GM18517 (cell line): ENCODE measurements at regions not wholly inside any gene's neighbourhood (a gene's known extent, or its start where the extent isn't known, plus 50 kb on each side); places are given as distances from the start of the nearest gene placed in this dataset.
"Not testable (repeated sequence)": the region's sequence is repeated elsewhere in the genome, so short reads cannot be mapped to it uniquely, and the experiment has no call there.

ENCODE experiments used
- ATAC-seq: cut with Tn5 transposase; IDR thresholded peaks from one replicate; pipeline ENCODE4 v1.9.1; 2021; ENCODE audit warnings: mild to moderate bottlenecking, moderate library complexity; ENCODE audit not compliant: unreplicated experiment

GRCh38 chr15:62362144-62362543 is 197.1 kb upstream of the C2CD4B start:
- ATAC-seq, result no peak

DNA sequence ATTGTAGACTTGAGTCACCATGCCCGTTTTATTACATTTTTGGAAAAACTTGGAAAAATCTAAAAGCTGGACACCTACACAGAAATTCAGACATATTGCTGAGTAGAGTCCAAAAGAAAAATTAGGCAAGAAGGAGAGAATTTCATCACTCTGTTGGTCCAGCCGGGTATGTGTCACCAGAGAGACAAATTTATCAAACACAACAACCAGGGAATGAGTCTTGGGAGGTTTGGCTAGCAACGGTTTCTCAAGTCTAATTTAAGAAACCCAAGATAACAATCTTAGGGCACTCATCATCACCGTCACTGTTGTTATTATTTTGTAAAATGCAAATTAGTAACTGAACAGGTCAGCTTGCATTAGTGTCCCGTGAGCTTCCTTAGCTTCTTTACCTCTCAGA is 197.5 kb upstream of the C2CD4B start:
- ATAC-seq, result no peak

DNA sequence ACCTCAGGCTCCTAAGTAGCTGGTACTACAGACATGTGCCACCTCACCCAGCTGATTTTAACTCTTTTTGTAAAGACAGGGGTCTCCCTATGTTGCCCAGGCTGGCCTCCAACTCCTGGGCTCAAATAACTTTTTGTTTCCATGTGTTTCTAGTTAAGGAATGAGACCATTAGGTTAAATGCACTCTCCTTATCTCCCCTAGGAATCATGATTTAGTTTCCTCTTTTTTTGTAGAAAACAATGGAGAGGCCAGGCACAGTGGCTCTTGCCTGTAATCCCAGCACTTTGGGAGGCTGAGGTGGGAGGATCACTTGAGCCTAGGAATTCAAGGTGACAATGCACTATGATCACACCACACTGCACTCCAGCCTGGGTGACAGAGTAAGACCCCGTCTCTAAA is 198.8 kb upstream of the C2CD4B start:
- no peak for ATAC-seq

GRCh38 chr15:62365795-62366442 is 200.8 kb upstream of the C2CD4B start:
- ATAC-seq, result no peak

GRCh38 chr15:62369454-62369853 is 204.4 kb upstream of the C2CD4B start:
- ATAC-seq, result no peak

DNA sequence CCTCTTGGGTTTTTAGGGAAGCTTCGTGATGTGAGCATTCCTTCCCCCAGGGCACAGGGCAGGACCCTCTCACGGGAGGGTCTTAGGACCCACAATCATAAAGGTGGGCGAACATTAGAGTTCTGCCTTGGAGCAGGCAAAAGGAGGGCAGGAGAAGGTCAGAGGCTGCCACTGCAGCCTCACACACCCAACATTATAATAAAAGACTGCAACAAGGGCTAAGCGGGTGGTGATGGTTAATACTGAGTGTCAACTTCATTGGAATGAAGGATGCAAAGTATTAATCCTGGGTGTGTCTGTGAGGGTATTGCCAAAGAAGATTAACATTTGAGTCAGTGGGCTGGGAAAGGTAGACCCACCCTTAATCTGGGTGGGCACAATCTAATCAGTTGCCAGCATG is 206.6 kb upstream of the C2CD4B start:
- ATAC-seq, result not testable (repeated sequence)

GRCh38 chr15:62377736-62378480 is 212.8 kb upstream of the C2CD4B start:
- ATAC-seq, result no peak

- ATAC-seq, result no peak
Observed at GRCh38 chr15:62378772-62379498, 213.8 kb upstream of the C2CD4B start.

GRCh38 chr15:62380011-62380410 is 214.9 kb upstream of the C2CD4B start:
- ATAC-seq, result no peak

DNA sequence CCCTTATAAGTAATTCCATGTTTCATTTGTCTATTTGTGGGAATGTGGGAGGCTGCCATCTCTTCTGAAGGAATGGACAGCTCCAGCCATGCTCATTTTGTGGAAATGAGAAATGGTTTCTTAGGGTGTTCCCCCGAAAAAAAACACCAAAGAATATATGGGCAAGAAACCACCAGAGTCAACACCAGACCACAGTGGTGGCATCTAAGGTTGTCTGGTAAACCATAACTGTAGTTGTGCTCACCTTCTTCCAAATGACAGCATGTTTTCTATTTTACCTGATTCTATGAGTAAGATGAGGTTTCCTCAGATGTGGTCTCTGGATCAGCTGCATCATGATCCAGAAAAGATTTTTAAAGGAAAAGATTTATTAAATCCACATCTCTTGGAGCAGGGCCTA is 217.0 kb upstream of the C2CD4B start:
- ATAC-seq, result no peak

DNA sequence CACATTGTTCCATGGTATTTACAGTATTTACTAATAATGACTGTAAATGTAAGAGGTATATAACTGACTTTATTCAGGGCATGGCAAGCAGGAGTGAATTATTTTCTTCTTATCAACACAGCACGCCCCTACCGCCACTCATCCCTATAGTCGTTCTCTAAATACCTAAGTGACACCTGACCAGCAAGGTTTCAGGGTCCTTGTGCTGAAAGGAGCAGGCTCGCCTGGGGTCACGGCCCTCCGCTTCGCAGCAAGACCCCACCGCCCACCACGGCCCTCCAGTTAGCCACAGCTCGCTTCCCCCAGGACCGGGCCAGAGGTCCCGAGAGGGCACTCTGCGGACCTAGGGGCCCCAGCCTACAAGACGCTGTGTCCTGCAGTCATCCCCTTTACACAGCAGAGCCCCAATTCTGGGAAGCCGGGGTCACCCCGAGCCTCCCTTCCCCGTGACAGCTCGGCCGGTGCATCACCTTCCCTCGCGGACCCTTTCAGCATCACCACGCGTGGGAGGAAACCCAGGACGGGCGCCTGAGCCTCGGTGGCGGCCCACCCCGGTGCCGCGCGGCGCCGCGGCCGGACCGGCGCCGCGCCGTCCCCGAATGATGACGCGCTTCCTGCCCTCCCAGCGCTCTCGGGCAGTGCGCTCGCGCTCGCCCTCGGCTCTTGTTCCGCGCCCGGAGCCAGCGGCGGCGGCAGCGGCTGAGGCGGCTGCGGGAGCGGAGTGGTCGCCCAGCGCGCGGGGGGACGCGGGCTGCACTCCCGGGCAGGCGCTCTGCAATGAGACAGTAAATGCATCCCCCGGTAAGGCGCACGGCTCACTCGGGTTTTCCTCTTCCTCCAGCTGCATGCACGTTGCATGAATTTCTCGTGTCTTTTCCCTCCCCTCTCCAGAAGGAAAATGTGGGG is 225.1 kb upstream of the C2CD4B start, which contains the start of gene TLN2:
TLN2 (plus strand) TSS at position 666 of the 906 bp plus-strand sequence.
- peak; percentile 78 for ATAC-seq

DNA sequence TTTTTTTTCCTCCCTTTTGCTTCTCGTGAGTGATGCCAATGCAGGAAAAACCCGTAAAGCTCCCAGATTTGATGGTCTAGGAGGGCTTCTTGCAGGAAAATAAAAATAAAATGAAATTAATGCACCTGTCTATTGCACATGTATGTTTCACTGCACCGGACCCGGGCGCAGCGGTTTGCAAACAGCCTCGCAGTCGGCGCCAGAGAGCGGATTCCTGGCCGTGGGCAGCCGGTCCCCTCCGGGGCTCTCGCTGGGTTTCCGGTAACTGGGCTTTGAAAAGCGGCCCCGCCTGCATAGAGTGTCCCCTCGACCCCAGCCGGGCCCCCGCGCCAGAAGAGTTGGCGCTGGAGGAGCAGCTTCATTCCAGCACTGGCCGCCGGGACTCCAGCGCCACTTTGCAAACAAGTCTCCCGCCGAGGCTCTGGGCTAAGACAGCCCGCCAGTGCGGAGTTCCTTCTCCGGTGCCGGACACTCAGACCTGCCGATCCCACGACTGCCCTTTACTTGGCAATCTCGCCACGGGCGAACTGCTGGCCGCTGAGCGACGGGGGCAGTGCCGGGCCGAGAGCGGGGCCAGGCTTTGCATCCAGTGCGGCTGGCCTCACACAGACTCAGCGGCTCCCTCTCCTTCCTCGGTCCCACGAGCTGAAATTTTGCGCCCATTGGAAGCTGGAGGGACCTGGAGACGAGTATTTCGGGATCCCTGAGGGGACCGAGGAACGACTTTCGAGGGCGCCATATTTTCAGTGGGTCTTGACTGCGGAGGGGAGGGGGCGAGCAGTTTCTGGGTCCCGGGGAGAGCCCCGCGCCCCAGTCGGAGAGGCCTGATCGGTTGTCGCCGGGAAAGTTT is 225.9 kb upstream of the C2CD4B start:
- ATAC-seq, result peak; percentile 24

- no peak for ATAC-seq
Observed at GRCh38 chr15:62391641-62392262, 226.7 kb upstream of the C2CD4B start.

GRCh38 chr15:62392376-62392775 is 227.3 kb upstream of the C2CD4B start:
- no peak for ATAC-seq

DNA sequence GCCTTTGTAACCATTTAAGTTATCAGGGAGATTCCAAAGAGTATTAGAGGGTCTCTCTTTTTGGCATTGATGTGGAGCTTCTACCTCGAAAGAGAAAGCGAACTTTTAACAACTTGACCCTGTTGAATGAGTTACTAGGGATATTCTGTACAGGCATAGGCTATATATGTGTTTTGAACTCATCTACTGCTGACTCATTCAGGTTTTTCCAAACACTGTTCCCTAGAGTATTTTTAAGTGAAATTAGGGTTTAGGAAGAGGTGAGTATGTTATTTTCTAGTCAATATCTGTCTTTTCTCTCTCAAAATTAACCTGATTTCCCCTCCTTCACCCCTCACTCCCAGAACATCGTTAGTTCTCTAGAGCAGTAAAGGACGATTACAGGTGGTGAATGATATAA is 228.1 kb upstream of the C2CD4B start:
- no peak for ATAC-seq

DNA sequence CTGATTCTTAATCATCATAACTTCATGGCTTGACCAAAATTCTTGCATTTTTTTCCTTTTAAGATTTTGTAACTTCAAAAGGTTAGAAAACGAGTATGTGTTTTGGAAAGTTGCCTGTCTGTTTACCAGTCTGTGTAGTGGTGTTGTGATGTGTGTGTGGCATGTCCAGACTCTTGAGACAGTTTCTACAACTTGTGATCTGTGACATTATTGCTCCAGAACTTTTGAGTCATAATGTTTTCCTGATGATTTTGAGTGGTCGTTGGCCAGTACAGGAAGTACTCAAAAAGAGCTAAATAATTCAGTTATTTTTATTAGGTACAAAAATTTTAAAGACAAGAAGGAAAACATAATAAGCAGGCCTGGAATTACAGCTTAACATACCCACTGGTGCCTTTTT is 229.0 kb upstream of the C2CD4B start:
- ATAC-seq, result no peak

DNA sequence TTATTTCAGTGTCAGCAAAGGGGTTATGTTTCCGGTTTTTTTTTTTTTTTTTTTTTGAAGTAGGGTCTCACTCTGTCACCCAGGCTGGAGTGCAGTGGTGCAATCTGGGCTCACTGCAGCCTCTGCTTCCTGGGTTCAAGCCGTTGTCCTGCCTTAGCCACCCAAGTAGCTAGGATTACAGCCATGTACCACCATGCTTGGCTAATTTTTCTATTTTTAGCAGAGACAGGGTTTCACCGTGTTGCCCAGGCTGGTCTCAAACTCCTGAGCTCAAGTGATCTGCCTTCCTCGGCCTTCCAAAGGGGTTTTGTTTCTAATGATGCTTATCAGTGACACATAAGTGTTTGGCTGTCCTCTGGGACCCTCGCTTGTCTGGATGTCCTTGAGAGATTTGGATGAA is 235.7 kb upstream of the C2CD4B start:
- ATAC-seq, result no peak

DNA sequence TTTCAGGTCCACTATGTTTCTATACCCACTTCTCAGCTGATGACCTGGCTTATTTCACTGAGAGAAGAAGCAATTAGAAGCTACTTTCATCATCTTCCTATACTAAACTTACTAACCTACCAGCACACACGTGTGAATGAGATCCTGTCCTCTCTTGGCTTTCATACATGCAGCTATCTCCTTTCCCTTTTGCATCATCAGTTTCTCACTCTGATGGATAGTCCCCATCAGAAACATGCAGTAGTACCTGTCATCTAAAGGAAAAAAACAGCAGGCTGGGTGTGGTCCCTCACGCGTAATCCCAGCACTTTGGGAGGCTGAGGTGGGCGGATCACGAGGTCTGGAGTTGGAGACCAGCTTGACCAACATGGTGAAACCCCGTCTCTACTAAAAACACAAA is 237.6 kb upstream of the C2CD4B start:
- no peak for ATAC-seq

DNA sequence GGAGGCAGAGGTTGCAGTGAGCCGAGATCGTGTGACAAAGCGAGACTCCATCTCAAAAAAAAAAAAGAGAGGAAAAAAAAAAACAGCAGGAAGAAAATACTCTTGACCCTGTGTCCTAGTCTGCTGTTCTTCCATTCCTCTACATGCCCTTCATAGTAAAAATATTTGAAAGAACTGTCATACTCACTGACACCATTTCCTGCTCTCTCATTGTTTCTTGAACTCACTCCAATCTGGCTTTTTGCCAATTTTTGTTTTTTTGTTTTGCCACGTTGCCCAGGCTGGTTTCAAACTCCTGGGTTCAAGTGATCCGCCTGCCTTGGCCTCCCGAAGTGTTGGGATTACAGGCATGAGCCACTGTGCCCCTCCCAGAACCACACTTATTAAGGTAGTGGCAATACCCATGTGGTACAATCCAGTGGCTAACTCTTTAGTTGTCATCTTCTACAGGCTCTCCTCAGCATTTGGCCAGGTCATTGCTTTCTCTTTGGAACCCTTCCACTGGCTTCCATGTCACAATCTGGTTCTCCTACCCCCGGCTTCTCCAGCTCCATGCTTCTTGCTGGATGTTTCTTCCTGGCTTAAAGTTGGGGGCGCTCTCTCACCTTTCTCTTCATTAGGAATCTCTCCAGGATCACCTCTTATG is 238.2 kb upstream of the C2CD4B start:
- ATAC-seq, result no peak
